ENCODE measurements at regions not wholly inside any gene's neighbourhood (a gene's known extent, or its start where the extent isn't known, plus 50 kb on each side); places are given as distances from the start of the nearest gene placed in this dataset.
"Not testable (repeated sequence)": the region's sequence is repeated elsewhere in the genome, so short reads cannot be mapped to it uniquely, and the experiment has no call there.

- intact Hi-C loops (cut with DNase I) = no loop called here
- ATAC-seq (no peak), DNase-seq (ENCODE audit: missing footprints) (no peak)
Measured at GRCh38 chr15:81885135-81885534, 160.7 kb downstream of the MEX3B start.

GRCh38 chr15:81882504-81882903 lies 163.3 kb downstream of the MEX3B start:
- DNase-seq (ENCODE audit: missing footprints) (no peak), ATAC-seq (no peak)
- intact Hi-C loops (cut with DNase I) = no loop called here

- ATAC-seq = no peak
- intact Hi-C loops (cut with DNase I) = no loop called here
Measured at GRCh38 chr15:81880833-81881232, 165.0 kb downstream of the MEX3B start.

GRCh38 chr15:81880314-81880713 lies 165.5 kb downstream of the MEX3B start:
- DNase-seq (ENCODE audit: missing footprints) (no peak), ATAC-seq (no peak)
- intact Hi-C loops (cut with DNase I) = no loop called here

More at GRCh38 chr15:81880833-81881232, 165.0 kb downstream of the MEX3B start:
- no peak for DNase-seq (ENCODE audit: missing footprints)

- intact Hi-C loops (cut with DNase I); ATAC-seq; DNase-seq (ENCODE audit: missing footprints): not testable (repeated sequence)
Measured at GRCh38 chr15:81875717-81876116, 170.1 kb downstream of the MEX3B start.

GRCh38 chr15:81870746-81871106 lies 175.1 kb downstream of the MEX3B start:
- intact Hi-C loops (cut with DNase I); ATAC-seq; DNase-seq (ENCODE audit: missing footprints): not testable (repeated sequence)

GRCh38 chr15:81870062-81870745 lies 175.6 kb downstream of the MEX3B start:
- DNase-seq (ENCODE audit: missing footprints); ATAC-seq; intact Hi-C loops (cut with DNase I): not testable (repeated sequence)

- DNase-seq (ENCODE audit: missing footprints) (no peak), ATAC-seq (no peak)
- intact Hi-C loops (cut with DNase I) = no loop called here
Measured at GRCh38 chr15:81869161-81869954, 176.5 kb downstream of the MEX3B start.

- ATAC-seq (no peak), DNase-seq (ENCODE audit: missing footprints) (no peak)
- intact Hi-C loops (cut with DNase I) = no loop called here
Measured at GRCh38 chr15:81865850-81866537, 179.8 kb downstream of the MEX3B start.

- intact Hi-C loops (cut with DNase I) = no loop called here
- no peak for ATAC-seq
- DNase-seq (ENCODE audit: missing footprints) = no peak
Measured at GRCh38 chr15:81863162-81863561, 182.7 kb downstream of the MEX3B start.

GRCh38 chr15:81859737-81860516 lies 185.9 kb downstream of the MEX3B start:
- intact Hi-C loops (cut with DNase I) = no loop called here
- ATAC-seq = no peak
- DNase-seq (ENCODE audit: missing footprints) = no peak

- no peak for DNase-seq (ENCODE audit: missing footprints)
- no peak for ATAC-seq
- intact Hi-C loops (cut with DNase I) = no loop called here
Measured at GRCh38 chr15:81858586-81858985, 187.2 kb downstream of the MEX3B start.

- ATAC-seq (no peak), DNase-seq (ENCODE audit: missing footprints) (no peak)
- intact Hi-C loops (cut with DNase I) = no loop called here
Measured at GRCh38 chr15:81858136-81858535, 187.7 kb downstream of the MEX3B start.

GRCh38 chr15:81856634-81857026 lies 189.2 kb downstream of the MEX3B start:
- ATAC-seq = no peak
- intact Hi-C loops (cut with DNase I) = no loop called here

GRCh38 chr15:81856001-81856633 lies 189.7 kb downstream of the MEX3B start:
- no peak for ATAC-seq
- no peak for DNase-seq (ENCODE audit: missing footprints)

More at GRCh38 chr15:81856634-81857026, 189.2 kb downstream of the MEX3B start:
- DNase-seq (ENCODE audit: missing footprints) = no peak

GRCh38 chr15:81853150-81853748 lies 192.6 kb downstream of the MEX3B start:
- DNase-seq (ENCODE audit: missing footprints) (no peak), ATAC-seq (no peak)
- intact Hi-C loops (cut with DNase I) = no loop called here

More at GRCh38 chr15:81856001-81856633, 189.7 kb downstream of the MEX3B start:
- intact Hi-C loops (cut with DNase I) = no loop called here

- no peak for ATAC-seq
- no peak for DNase-seq (ENCODE audit: missing footprints)
- intact Hi-C loops (cut with DNase I) = no loop called here
Measured at GRCh38 chr15:81852411-81853149, 193.2 kb downstream of the MEX3B start.

Data from Right ventricle myocardium inferior (tissue), 1 donor.